Loucy (cell line): ENCODE measurements at regions not wholly inside any gene's neighbourhood (a gene's known extent, or its start where the extent isn't known, plus 50 kb on each side); places are given as distances from the start of the nearest gene placed in this dataset.

ENCODE experiments used
- H2AFZ ChIP-seq: fragments of 200-600 bp; sonication (generic); 2 replicates; pipeline ENCODE4 v1.6.0; 2016; ENCODE audit warnings: antibody characterized with exemption, mild to moderate bottlenecking, low read length, moderate library complexity
- H3F3A ChIP-seq: fragments of 200-600 bp; 2 replicates; pipeline ENCODE4 v1.6.0; 2016; ENCODE audit warnings: antibody characterized with exemption, low read depth, mild to moderate bottlenecking
- H3K27me3 ChIP-seq: fragments of 200-600 bp; sonication (generic); 2 replicates; pipeline ENCODE4 v1.6.1; 2014; ENCODE audit warnings: low read length, mild to moderate bottlenecking; ENCODE audit not compliant: insufficient read depth, poor library complexity, severe bottlenecking
- H3K36me3 ChIP-seq: fragments of 200-600 bp; sonication (generic); 2 replicates; pipeline ENCODE4 v1.6.1; 2016; ENCODE audit warnings: low read length; ENCODE audit not compliant: insufficient read depth
- H3K4me1 ChIP-seq: fragments of 200-600 bp; sonication (generic); 2 replicates; pipeline ENCODE4 v1.5.1; 2014; ENCODE audit warnings: low read length, mild to moderate bottlenecking; ENCODE audit not compliant: insufficient read depth, poor library complexity, severe bottlenecking
- H3K4me2 ChIP-seq: fragments of 200-600 bp; sonication (generic); 2 replicates; pipeline ENCODE4 v1.6.0; 2014; ENCODE audit warnings: antibody characterized with exemption, low read length, low read depth, mild to moderate bottlenecking; ENCODE audit not compliant: poor library complexity, severe bottlenecking
- H3K4me3 ChIP-seq: fragments of 200-600 bp; sonication (generic); 2 replicates; pipeline ENCODE4 v1.5.1; 2014; ENCODE audit warnings: low read length, mild to moderate bottlenecking, mixed read lengths; ENCODE audit not compliant: poor library complexity, severe bottlenecking
- H3K79me2 ChIP-seq: fragments of 200-600 bp; sonication (generic); 2 replicates; pipeline ENCODE4 v1.6.1; 2014; ENCODE audit warnings: low read length; ENCODE audit not compliant: insufficient read depth
- H3K9ac ChIP-seq: fragments of 200-600 bp; sonication (generic); 2 replicates; pipeline ENCODE4 v1.6.0; 2014; ENCODE audit warnings: mild to moderate bottlenecking, low read depth, low read length, moderate library complexity; ENCODE audit not compliant: poor library complexity, severe bottlenecking
- H3K9me2 ChIP-seq: fragments of 200-600 bp; sonication (generic); replicated peaks from 2 replicates; pipeline ENCODE4 v1.6.1; 2016; ENCODE audit warnings: low read depth, low read length, mixed read lengths
- H3K9me3 ChIP-seq: fragments of 200-600 bp; sonication (generic); 2 replicates; pipeline ENCODE4 v1.6.1; 2014; ENCODE audit warnings: mild to moderate bottlenecking, antibody characterized with exemption, low read length, low read depth; ENCODE audit not compliant: insufficient read depth
- H4K20me1 ChIP-seq: fragments of 200-600 bp; sonication (generic); 2 replicates; pipeline ENCODE4 v1.6.0; 2014; ENCODE audit warnings: antibody characterized with exemption, low read length, mild to moderate bottlenecking; ENCODE audit not compliant: insufficient read depth, poor library complexity, severe bottlenecking
- EZH2phosphoT487 ChIP-seq: fragments of 200-600 bp; IDR thresholded peaks from 2 replicates; pipeline ENCODE4 v1.6.1; 2018; ENCODE audit warnings: antibody characterized with exemption, mild to moderate bottlenecking, moderate library complexity, borderline replicate concordance
- TF ChIP-seq, protein P1 (sequence below): fragments of 200-600 bp; sonication (generic); conservative IDR thresholded peaks from 2 replicates; pipeline ENCODE4 v1.5.1; 2014; ENCODE audit warnings: mild to moderate bottlenecking, antibody characterized with exemption, low read length

DNA sequence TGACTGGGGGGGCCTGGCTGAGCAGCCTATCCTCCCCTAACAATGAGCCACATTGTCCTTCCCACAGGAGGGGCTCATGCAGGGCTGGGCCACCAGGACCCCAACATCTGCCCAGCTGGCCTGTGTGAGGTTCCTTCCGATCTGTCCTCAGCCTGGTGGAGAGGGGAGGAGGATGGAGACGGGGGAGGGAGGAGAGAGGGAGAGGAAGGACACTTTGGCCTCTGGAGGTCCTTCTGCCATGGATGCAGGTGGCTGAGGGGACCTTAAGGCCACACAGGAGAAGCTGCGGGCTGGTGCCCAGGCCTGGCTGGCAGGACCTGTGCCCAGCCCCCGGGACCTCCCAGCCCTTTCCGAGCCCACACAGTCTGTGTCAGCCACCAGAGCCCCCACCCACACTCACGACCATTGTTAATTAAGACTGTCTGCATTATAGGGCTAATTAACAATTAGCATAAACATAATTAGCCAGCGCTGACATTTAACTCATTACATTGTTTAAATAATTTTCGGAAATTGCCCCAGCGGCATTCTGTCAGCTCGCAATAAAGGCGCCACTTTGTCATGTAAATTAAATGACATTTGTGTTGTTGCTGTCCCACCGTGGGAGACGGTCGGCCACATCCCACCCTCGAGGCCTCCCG lies 53.0 kb upstream of the NKX1-1 start:
- Histone ChIP-seq H3F3A (no peaks in the 10 kb centered on the region), H3K4me1 (no peaks in the 10 kb centered on the region), H3K9me3 (peaks cover 12% of the 10 kb centered on the region; the same call in 1 of the 2 replicates), H3K4me3 (no peak overlapping the region), H3K79me2 (no peaks in the 10 kb centered on the region), H3K27me3 (no peaks in the 10 kb centered on the region), H3K4me2 (no peak overlapping the region), H3K36me3 (no peaks in the 10 kb centered on the region), H3K9me2 (no peaks in the 10 kb centered on the region), H3K9ac (no peak overlapping the region), H4K20me1 (no peaks in the 10 kb centered on the region), H2AFZ (no peak overlapping the region)
- TF ChIP-seq, protein P1, sequence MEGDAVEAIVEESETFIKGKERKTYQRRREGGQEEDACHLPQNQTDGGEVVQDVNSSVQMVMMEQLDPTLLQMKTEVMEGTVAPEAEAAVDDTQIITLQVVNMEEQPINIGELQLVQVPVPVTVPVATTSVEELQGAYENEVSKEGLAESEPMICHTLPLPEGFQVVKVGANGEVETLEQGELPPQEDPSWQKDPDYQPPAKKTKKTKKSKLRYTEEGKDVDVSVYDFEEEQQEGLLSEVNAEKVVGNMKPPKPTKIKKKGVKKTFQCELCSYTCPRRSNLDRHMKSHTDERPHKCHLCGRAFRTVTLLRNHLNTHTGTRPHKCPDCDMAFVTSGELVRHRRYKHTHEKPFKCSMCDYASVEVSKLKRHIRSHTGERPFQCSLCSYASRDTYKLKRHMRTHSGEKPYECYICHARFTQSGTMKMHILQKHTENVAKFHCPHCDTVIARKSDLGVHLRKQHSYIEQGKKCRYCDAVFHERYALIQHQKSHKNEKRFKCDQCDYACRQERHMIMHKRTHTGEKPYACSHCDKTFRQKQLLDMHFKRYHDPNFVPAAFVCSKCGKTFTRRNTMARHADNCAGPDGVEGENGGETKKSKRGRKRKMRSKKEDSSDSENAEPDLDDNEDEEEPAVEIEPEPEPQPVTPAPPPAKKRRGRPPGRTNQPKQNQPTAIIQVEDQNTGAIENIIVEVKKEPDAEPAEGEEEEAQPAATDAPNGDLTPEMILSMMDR, result no peak
- no peak for TF ChIP-seq EZH2phosphoT487

DNA sequence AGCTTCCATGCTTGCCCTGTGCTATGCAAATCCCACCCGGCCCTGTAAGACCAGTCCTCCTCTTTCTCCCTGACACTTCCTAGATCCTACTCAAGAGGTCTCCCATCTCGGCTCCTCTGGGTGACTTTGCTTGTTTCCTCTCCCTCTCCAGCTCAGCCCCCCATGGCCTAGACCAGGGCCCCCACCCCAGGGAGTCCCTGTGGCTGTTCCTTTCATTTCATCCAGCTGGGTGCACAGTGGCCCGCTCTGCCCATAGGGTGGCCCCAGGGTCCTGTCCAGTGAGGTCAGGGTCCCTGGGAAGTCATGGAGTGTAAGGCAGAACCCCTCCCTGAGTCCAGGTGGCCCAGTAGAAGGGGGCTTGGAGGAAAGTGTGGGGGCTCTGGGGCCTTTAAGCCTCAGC lies 52.3 kb upstream of the NKX1-1 start:
- Histone ChIP-seq H3F3A (no peaks in the 10 kb centered on the region), H4K20me1 (no peaks in the 10 kb centered on the region), H3K4me3 (no peak overlapping the region), H3K4me2 (no peak overlapping the region), H3K9ac (no peak overlapping the region), H3K4me1 (no peaks in the 10 kb centered on the region), H3K9me3 (peaks cover 12% of the 10 kb centered on the region; the same call in 1 of the 2 replicates), H3K36me3 (no peaks in the 10 kb centered on the region), H3K27me3 (no peaks in the 10 kb centered on the region), H2AFZ (no peak overlapping the region), H3K9me2 (no peaks in the 10 kb centered on the region), H3K79me2 (no peaks in the 10 kb centered on the region)
- TF ChIP-seq, protein P1, result no peak
- TF ChIP-seq EZH2phosphoT487, result no peak
